ENCODE measurements at regions not wholly inside any gene's neighbourhood (a gene's known extent, or its start where the extent isn't known, plus 50 kb on each side); places are given as distances from the start of the nearest gene placed in this dataset.

DNA sequence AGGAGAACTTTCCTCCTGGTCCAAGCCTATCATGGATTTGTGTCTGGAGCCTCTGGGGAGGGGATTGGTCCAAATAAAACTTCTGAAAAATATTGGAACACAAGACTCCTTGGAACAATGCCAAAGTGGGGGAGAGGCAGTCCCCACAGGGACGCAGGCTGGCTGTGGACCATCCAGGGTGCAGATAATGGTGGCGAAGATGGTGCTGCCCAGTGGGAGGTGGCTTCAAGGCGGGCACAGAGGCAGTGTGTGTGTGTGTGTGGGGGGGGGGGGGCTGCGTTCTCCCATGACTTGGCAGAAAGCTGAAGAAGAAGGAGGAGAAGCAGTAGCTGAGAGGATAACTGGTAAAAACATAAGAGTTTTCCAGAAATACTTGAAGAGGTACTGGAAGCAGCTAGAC, 186.4 kb downstream of the MELK start:
- Histone ChIP-seq H2AFZ (no peak overlapping the region), H3K9me2 (replicated peaks; ENCODE audit: insufficient read depth) (no peaks in the 10 kb centered on the region), H4K20me1 (ENCODE audit: insufficient read depth, poor library complexity, severe bottlenecking) (no peaks in the 10 kb centered on the region), H3K9me3 (ENCODE audit: low read depth) (no peaks in the 10 kb centered on the region), H3K4me3 (no peak overlapping the region), H3K4me2 (no peak overlapping the region), H3K36me3 (replicated peaks; ENCODE audit: insufficient read depth, low read depth) (no peaks in the 10 kb centered on the region), H3K79me2 (no peaks in the 10 kb centered on the region), H3K27me3 (peaks cover 33% of the 10 kb centered on the region), H3K27ac (no peak overlapping the region), H3K4me1 (ENCODE audit: insufficient read depth) (no peaks in the 10 kb centered on the region)
- WGBS (ENCODE audit: low lambda C conversion rate, missing lambda C conversion rate): 71% methylated on average over 4 of the region's 4 CpGs
- DNase-seq (ENCODE audit: low spot score): no peak
- TF ChIP-seq EZH2phosphoT487 (IDR thresholded peaks at IDR 0.05; ENCODE audit: low read depth, severe bottlenecking, unreplicated experiment) (no peak), EZH2 (IDR thresholded peaks at IDR 0.05; ENCODE audit: borderline replicate concordance) (no peak), CTCF (IDR thresholded peaks at IDR 0.05; ENCODE audit: poor library complexity) (no peak)

DNA sequence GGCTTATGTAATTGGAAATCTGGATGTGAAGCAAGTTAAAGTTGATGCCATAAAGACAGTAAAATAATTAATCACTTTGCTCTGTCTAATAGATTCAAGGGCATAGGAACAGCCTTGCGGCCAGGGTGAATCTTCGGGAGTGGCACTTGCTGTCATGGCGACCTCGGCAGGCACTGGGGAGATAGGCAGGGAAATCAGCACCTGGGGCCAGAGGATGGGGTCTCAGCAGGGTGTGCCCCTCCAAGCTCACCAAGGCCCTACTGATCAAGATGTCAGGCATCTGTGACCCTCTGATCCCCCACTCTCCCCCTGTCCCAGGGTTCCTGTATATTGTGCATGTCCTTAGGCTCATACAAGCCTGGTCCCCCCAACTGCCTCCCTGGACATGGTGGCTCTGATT, 187.3 kb downstream of the MELK start:
- Histone ChIP-seq H3K36me3 (replicated peaks; ENCODE audit: insufficient read depth, low read depth) (no peaks in the 10 kb centered on the region), H3K9me2 (replicated peaks; ENCODE audit: insufficient read depth) (no peaks in the 10 kb centered on the region), H3K27ac (no peak overlapping the region), H3K4me2 (no peak overlapping the region), H3K9me3 (ENCODE audit: low read depth) (no peaks in the 10 kb centered on the region), H3K27me3 (peaks cover 27% of the 10 kb centered on the region), H3K79me2 (no peaks in the 10 kb centered on the region), H2AFZ (no peak overlapping the region), H3K4me3 (no peak overlapping the region), H3K4me1 (ENCODE audit: insufficient read depth) (no peaks in the 10 kb centered on the region), H4K20me1 (ENCODE audit: insufficient read depth, poor library complexity, severe bottlenecking) (no peaks in the 10 kb centered on the region)
- WGBS (ENCODE audit: low lambda C conversion rate, missing lambda C conversion rate): 73% methylated on average over 4 of the region's 4 CpGs
- no peak for TF ChIP-seq CTCF (IDR thresholded peaks at IDR 0.05; ENCODE audit: poor library complexity)
- TF ChIP-seq EZH2 (IDR thresholded peaks at IDR 0.05; ENCODE audit: borderline replicate concordance): no peak
- TF ChIP-seq EZH2phosphoT487 (IDR thresholded peaks at IDR 0.05; ENCODE audit: low read depth, severe bottlenecking, unreplicated experiment): no peak
- DNase-seq (ENCODE audit: low spot score): no peak

- WGBS (ENCODE audit: low lambda C conversion rate, missing lambda C conversion rate): 79% methylated on average over 14 of the region's 14 CpGs
- Histone ChIP-seq H3K9me2 (replicated peaks; ENCODE audit: insufficient read depth) (no peaks in the 10 kb centered on the region), H3K27ac (no peak overlapping the region), H3K4me3 (no peak overlapping the region), H3K79me2 (no peaks in the 10 kb centered on the region), H4K20me1 (ENCODE audit: insufficient read depth, poor library complexity, severe bottlenecking) (no peaks in the 10 kb centered on the region), H3K4me2 (no peak overlapping the region), H3K4me1 (ENCODE audit: insufficient read depth) (no peaks in the 10 kb centered on the region), H3K36me3 (replicated peaks; ENCODE audit: insufficient read depth, low read depth) (no peaks in the 10 kb centered on the region), H3K27me3 (peaks cover 24% of the 10 kb centered on the region), H3K9me3 (ENCODE audit: low read depth) (no peaks in the 10 kb centered on the region), H2AFZ (no peak overlapping the region)
- TF ChIP-seq CTCF (IDR thresholded peaks at IDR 0.05; ENCODE audit: poor library complexity) (no peak), EZH2 (IDR thresholded peaks at IDR 0.05; ENCODE audit: borderline replicate concordance) (no peak), EZH2phosphoT487 (IDR thresholded peaks at IDR 0.05; ENCODE audit: low read depth, severe bottlenecking, unreplicated experiment) (no peak)
- no peak for DNase-seq (ENCODE audit: low spot score)
These were observed 188.1 kb downstream of the MELK start for GRCh38 chr9:36760667-36761420.

Data from hepatocyte (in vitro differentiated cells).